ENCODE measurements at regions not wholly inside any gene's neighbourhood (a gene's known extent, or its start where the extent isn't known, plus 50 kb on each side); places are given as distances from the start of the nearest gene placed in this dataset.
"Not testable (repeated sequence)": the region's sequence is repeated elsewhere in the genome, so short reads cannot be mapped to it uniquely, and the experiment has no call there.

- not testable (repeated sequence) for H3K9ac ChIP-seq (ENCODE audit: extremely low read depth, insufficient read length, low read length); H3K4me1 Mint-ChIP-seq; H3K4me1 ChIP-seq (ENCODE audit: insufficient read depth, low read length); H3K79me1 ChIP-seq (ENCODE audit: insufficient read depth, low read depth, low read length, poor library complexity, severe bottlenecking); H3K9me3 ChIP-seq (ENCODE audit: control insufficient read depth, low read depth, low read length); H4K20me1 ChIP-seq (ENCODE audit: control insufficient read depth, insufficient read depth, insufficient read length); H4K8ac ChIP-seq (replicated peaks; ENCODE audit: insufficient read length, low read depth, low read length); H2AFZ ChIP-seq (ENCODE audit: low read length); H3K18ac ChIP-seq (ENCODE audit: insufficient read length, low read depth, low read length); DNase-seq; H3K23me2 ChIP-seq (ENCODE audit: insufficient read length, low read depth, low read length, poor library complexity, severe bottlenecking); H2BK20ac ChIP-seq (ENCODE audit: low read depth, low read length, poor library complexity, severe bottlenecking); H2BK120ac ChIP-seq (ENCODE audit: low read depth, low read length, poor library complexity, severe bottlenecking); H3K27ac Mint-ChIP-seq; H3K23ac ChIP-seq (ENCODE audit: insufficient read length, low read depth, low read length); H3K4me2 ChIP-seq (ENCODE audit: insufficient read depth, insufficient read length, low read length); H2BK12ac ChIP-seq (ENCODE audit: insufficient read length, low read depth, low read length); H3K27me3 ChIP-seq (ENCODE audit: insufficient read depth, low read length); H3K56ac ChIP-seq (ENCODE audit: insufficient read length, low read depth, low read length); H3K14ac ChIP-seq (ENCODE audit: insufficient read depth, low read length); H3K27me3 Mint-ChIP-seq (ENCODE audit: low read depth); H2BK5ac ChIP-seq (ENCODE audit: insufficient read length, low read length); H3T11ph ChIP-seq (ENCODE audit: low read length); H3K4ac ChIP-seq (ENCODE audit: low read depth, low read length); H3K27ac ChIP-seq (ENCODE audit: insufficient read length, low read depth, low read length); H2AK5ac ChIP-seq (ENCODE audit: insufficient read length, low read length); H3K4me3 Mint-ChIP-seq; H3K79me2 ChIP-seq (ENCODE audit: insufficient read depth, low read length); H4K5ac ChIP-seq (ENCODE audit: insufficient read length, low read depth, low read length); H4K91ac ChIP-seq (ENCODE audit: insufficient read length, low read depth, low read length); H2BK15ac ChIP-seq (ENCODE audit: low read depth, low read length)
- H3K36me3 Mint-ChIP-seq (ENCODE audit: insufficient read depth in 1 of 3, low read depth in 3 of 3), result peaks cover 6 to 16% (median 12%) of the 10 kb centered on the region in 3 experiments
- WGBS (ENCODE audit: extremely low coverage, insufficient read length, low lambda C conversion rate), result no CpG with 5 or more reads among the region's 8 CpGs
- H3K9me3 Mint-ChIP-seq, result peaks cover 36 to 43% of the 10 kb centered on the region in 2 experiments
Observed at GRCh38 chr2:91447508-91447907, 2756.0 kb downstream of the RPIA start.

DNA sequence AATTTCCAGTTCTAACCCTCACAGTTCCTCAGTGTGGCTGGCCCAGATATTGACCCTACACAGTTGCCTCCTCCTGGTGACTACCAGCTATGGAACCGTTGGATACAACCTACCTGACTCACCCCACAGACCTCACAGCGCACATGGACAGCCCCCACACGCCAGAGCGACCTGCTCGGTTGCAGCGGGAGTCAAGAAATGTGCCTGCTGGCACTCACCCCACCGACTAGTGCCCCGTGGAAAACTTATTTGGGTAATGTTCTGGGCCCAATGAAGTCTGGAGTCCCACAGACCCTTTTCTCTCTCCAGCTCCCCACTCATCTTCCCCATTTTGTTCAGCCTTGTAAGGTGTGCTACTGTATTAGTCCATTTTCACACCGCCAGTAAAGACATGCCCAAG is 2770.8 kb downstream of the RPIA start:
- no CpG with 5 or more reads among the region's 9 CpGs for WGBS (ENCODE audit: extremely low coverage, insufficient read length, low lambda C conversion rate)
- H4K8ac ChIP-seq (replicated peaks; ENCODE audit: insufficient read length, low read depth, low read length); H3K23ac ChIP-seq (ENCODE audit: insufficient read length, low read depth, low read length); H3K27ac Mint-ChIP-seq; H3K79me1 ChIP-seq (ENCODE audit: insufficient read depth, low read depth, low read length, poor library complexity, severe bottlenecking); H3K4ac ChIP-seq (ENCODE audit: low read depth, low read length); H3K36me3 Mint-ChIP-seq (ENCODE audit: insufficient read depth in 1 of 3, low read depth in 3 of 3); H3K18ac ChIP-seq (ENCODE audit: insufficient read length, low read depth, low read length); H3K4me3 Mint-ChIP-seq; H4K91ac ChIP-seq (ENCODE audit: insufficient read length, low read depth, low read length); H2BK5ac ChIP-seq (ENCODE audit: insufficient read length, low read length); H3K27me3 ChIP-seq (ENCODE audit: insufficient read depth, low read length); H3K56ac ChIP-seq (ENCODE audit: insufficient read length, low read depth, low read length); H2AK5ac ChIP-seq (ENCODE audit: insufficient read length, low read length); H4K5ac ChIP-seq (ENCODE audit: insufficient read length, low read depth, low read length); H3K9me3 ChIP-seq (ENCODE audit: control insufficient read depth, low read depth, low read length); H3K79me2 ChIP-seq (ENCODE audit: insufficient read depth, low read length); H3K4me1 Mint-ChIP-seq; H3K9ac ChIP-seq (ENCODE audit: extremely low read depth, insufficient read length, low read length); H3K4me2 ChIP-seq (ENCODE audit: insufficient read depth, insufficient read length, low read length); DNase-seq; H3K14ac ChIP-seq (ENCODE audit: insufficient read depth, low read length); H3T11ph ChIP-seq (ENCODE audit: low read length); H3K27ac ChIP-seq (ENCODE audit: insufficient read length, low read depth, low read length); H2BK20ac ChIP-seq (ENCODE audit: low read depth, low read length, poor library complexity, severe bottlenecking); H2BK12ac ChIP-seq (ENCODE audit: insufficient read length, low read depth, low read length); H4K20me1 ChIP-seq (ENCODE audit: control insufficient read depth, insufficient read depth, insufficient read length); H2BK15ac ChIP-seq (ENCODE audit: low read depth, low read length); H3K27me3 Mint-ChIP-seq (ENCODE audit: low read depth); H2BK120ac ChIP-seq (ENCODE audit: low read depth, low read length, poor library complexity, severe bottlenecking); H3K4me1 ChIP-seq (ENCODE audit: insufficient read depth, low read length); H3K23me2 ChIP-seq (ENCODE audit: insufficient read length, low read depth, low read length, poor library complexity, severe bottlenecking); H2AFZ ChIP-seq (ENCODE audit: low read length): not testable (repeated sequence)
- peaks cover 22 to 30% of the 10 kb centered on the region in 2 experiments for H3K9me3 Mint-ChIP-seq
